Natural killer cell (primary cell): ENCODE measurements at regions not wholly inside any gene's neighbourhood (a gene's known extent, or its start where the extent isn't known, plus 50 kb on each side); places are given as distances from the start of the nearest gene placed in this dataset.
"Not testable (repeated sequence)": the region's sequence is repeated elsewhere in the genome, so short reads cannot be mapped to it uniquely, and the experiment has no call there.

Experiments used
- ATAC-seq, 3 donors: fragments of 150-1000 bp in 2 of 3; fragments of 200-7000 bp in 1 of 3; cut with Tn5 transposase; 1 replicate in 1 of 3; 2 replicates in 2 of 3; pipeline ENCODE4 v1.10.0; 2021; ENCODE audit warnings: mild to moderate bottlenecking in 2 of 3, moderate library complexity in 2 of 3
- DNase-seq, 2 donors: peaks; one replicate each; pipeline versions ENCODE4 v3.0.0 to v3.0.0-alpha.2; 2013 to 2021; ENCODE audit warnings: mixed read lengths in 1 of 2
- H3K27ac ChIP-seq: one replicate; pipeline ENCODE4 v1.5.1; 2013; ENCODE audit warnings: mild to moderate bottlenecking, low read length
- H3K27me3 ChIP-seq: one replicate; pipeline ENCODE4 v1.6.1; 2013; ENCODE audit warnings: low read length; ENCODE audit not compliant: control insufficient read depth, insufficient read depth
- H3K36me3 ChIP-seq: one replicate; pipeline ENCODE4 v1.6.1; 2013; ENCODE audit warnings: low read length; ENCODE audit not compliant: control insufficient read depth, insufficient read depth
- H3K4me1 ChIP-seq: one replicate; pipeline ENCODE4 v1.6.1; 2013; ENCODE audit warnings: low read length; ENCODE audit not compliant: control insufficient read depth, insufficient read depth
- H3K4me3 ChIP-seq: one replicate; pipeline ENCODE4 v1.5.1; 2013; ENCODE audit warnings: low read length
- H3K9me3 ChIP-seq: one replicate; pipeline ENCODE4 v1.6.1; 2013; ENCODE audit warnings: low read length; ENCODE audit not compliant: control insufficient read depth, insufficient read depth
- H3K27ac Mint-ChIP-seq, 2 donors: one replicate each; pipeline ENCODE4 v1.8.0; 2022; ENCODE audit warnings: mild to moderate bottlenecking in 2 of 2, mixed read lengths in 2 of 2, moderate library complexity in 1 of 2
- H3K27me3 Mint-ChIP-seq, 2 donors: one replicate each; pipeline ENCODE4 v1.8.0; 2022; ENCODE audit warnings: low read depth in 2 of 2, mixed read lengths in 2 of 2
- H3K36me3 Mint-ChIP-seq: one replicate; pipeline ENCODE4 v1.8.0; 2022; ENCODE audit warnings: mixed read lengths
- H3K4me1 Mint-ChIP-seq, 2 donors: one replicate each; pipeline ENCODE4 v1.8.0; 2022; ENCODE audit warnings: mixed read lengths in 2 of 2
- H3K4me3 Mint-ChIP-seq: one replicate; pipeline ENCODE4 v1.8.0; 2022; ENCODE audit warnings: mild to moderate bottlenecking, moderate library complexity, mixed read lengths
- H3K9me3 Mint-ChIP-seq, 2 donors: one replicate each; pipeline ENCODE4 v1.8.0; 2022; ENCODE audit warnings: mixed read lengths in 2 of 2
- WGBS: methylation state at CpG from one replicate; pipeline ENCODE4 v1.1.7; 2013; ENCODE audit warnings: missing lambda C conversion rate; ENCODE audit not compliant: insufficient coverage; 5-methylcytosine and 5-hydroxymethylcytosine counted together
- intact Hi-C: fragments of 100-400 bp; cut with micrococcal nuclease; formaldehyde crosslinking; loops from one replicate; pipeline ENCODE4 v1.14.2; 2022
- TF ChIP-seq, protein P1 (sequence below): fragments of 200-600 bp; IDR thresholded peaks from one replicate; pipeline ENCODE4 v1.8.0; 2022; ENCODE audit warnings: antibody characterized with exemption

DNA sequence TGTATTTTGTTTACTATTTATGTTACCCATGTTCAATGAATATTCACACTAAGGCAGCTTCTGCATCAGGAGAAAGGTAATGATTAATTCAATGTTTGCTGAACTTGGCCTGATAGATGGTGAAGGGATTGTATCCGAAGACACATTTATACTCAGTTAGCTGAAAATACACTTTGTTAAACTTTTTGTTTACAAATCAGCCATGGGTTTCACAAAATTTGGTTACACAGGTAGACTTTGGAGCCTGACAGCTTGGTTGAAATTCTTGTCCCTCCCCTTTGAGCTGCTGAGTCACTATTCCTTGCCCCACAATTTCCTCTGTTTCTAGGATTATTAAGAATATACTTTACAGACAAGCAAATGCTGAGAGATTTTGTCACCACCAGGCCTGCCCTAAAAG lies 162.6 kb downstream of the PPP1R3A start:
- H3K4me1 ChIP-seq, result no peaks in the 10 kb centered on the region
- no CpG with 5 or more reads among the region's 1 CpG for WGBS
- H3K27me3 ChIP-seq, result no peaks in the 10 kb centered on the region
- H3K36me3 ChIP-seq, result no peaks in the 10 kb centered on the region
- no peaks in the 10 kb centered on the region for H3K4me1 Mint-ChIP-seq
- no peak for ATAC-seq
- H3K27ac Mint-ChIP-seq, result no peak overlapping the region
- no peak overlapping the region for H3K4me3 Mint-ChIP-seq
- H3K9me3 Mint-ChIP-seq, result peaks cover 4 to 9% of the 10 kb centered on the region in 2 donors
- no peaks in the 10 kb centered on the region for H3K27me3 Mint-ChIP-seq
- H3K27ac ChIP-seq, result no peak overlapping the region
- H3K36me3 Mint-ChIP-seq, result no peaks in the 10 kb centered on the region
- intact Hi-C loops, result no loop called here
- no peak for DNase-seq
- H3K9me3 ChIP-seq, result peaks cover 2% of the 10 kb centered on the region
- TF ChIP-seq, protein P1, sequence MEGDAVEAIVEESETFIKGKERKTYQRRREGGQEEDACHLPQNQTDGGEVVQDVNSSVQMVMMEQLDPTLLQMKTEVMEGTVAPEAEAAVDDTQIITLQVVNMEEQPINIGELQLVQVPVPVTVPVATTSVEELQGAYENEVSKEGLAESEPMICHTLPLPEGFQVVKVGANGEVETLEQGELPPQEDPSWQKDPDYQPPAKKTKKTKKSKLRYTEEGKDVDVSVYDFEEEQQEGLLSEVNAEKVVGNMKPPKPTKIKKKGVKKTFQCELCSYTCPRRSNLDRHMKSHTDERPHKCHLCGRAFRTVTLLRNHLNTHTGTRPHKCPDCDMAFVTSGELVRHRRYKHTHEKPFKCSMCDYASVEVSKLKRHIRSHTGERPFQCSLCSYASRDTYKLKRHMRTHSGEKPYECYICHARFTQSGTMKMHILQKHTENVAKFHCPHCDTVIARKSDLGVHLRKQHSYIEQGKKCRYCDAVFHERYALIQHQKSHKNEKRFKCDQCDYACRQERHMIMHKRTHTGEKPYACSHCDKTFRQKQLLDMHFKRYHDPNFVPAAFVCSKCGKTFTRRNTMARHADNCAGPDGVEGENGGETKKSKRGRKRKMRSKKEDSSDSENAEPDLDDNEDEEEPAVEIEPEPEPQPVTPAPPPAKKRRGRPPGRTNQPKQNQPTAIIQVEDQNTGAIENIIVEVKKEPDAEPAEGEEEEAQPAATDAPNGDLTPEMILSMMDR, result no peak
- no peak overlapping the region for H3K4me3 ChIP-seq

DNA sequence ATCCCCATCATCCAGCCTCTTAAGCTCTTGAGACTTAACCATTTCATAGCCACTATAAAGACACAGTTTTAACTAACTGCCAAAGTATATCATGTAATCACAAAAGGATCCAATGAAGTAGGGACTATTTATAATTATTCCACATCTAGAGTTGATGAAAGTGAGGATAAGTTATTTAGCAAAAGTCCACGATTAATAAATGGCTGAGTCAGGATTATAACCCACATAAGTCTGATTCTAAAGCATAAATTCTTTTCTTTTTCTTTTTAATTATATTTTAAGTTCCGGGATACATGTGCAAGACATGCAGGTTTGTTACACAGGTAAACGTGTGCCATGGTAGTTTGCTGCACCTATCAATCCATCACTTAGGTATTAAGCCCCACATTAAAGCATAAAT lies 166.1 kb downstream of the PPP1R3A start:
- TF ChIP-seq, protein P1, result no peak
- no peaks in the 10 kb centered on the region for H3K27me3 ChIP-seq
- peaks cover 2% of the 10 kb centered on the region for H3K9me3 ChIP-seq
- Mint-ChIP-seq H3K4me1 (no peaks in the 10 kb centered on the region), H3K9me3 (peaks cover 4 to 10% of the 10 kb centered on the region in 2 donors), H3K27ac (no peak overlapping the region), H3K36me3 (no peaks in the 10 kb centered on the region), H3K4me3 (no peak overlapping the region), H3K27me3 (no peaks in the 10 kb centered on the region)
- H3K4me3 ChIP-seq, result no peak overlapping the region
- DNase-seq (no peak), ATAC-seq (no peak)
- H3K36me3 ChIP-seq, result no peaks in the 10 kb centered on the region
- H3K27ac ChIP-seq, result no peak overlapping the region
- 75% methylated on average over 2 of the region's 3 CpGs for WGBS
- no peaks in the 10 kb centered on the region for H3K4me1 ChIP-seq
- intact Hi-C loops, result no loop called here

DNA sequence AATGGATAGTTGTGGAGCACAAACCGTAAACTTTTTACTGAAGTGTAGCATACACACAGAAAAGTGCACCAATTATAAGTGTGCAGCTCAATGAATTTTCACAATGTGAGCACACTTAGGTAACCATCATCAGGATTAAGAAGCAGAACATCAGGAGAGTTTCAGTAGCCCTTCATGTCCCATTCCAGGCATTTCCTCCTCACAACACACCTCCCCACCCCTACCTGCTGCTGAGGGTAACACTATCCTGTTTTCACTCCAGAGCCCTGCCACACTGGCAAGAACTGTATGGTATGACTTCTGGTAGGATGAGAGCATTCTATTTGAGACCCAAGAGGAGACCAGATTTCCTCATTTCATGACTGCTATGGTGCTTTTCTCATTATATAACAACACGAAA lies 166.5 kb downstream of the PPP1R3A start:
- no peaks in the 10 kb centered on the region for H3K27me3 Mint-ChIP-seq
- peaks cover 2 to 7% of the 10 kb centered on the region in 2 donors for H3K9me3 Mint-ChIP-seq
- no peak overlapping the region for H3K4me3 Mint-ChIP-seq
- Histone ChIP-seq H3K27me3 (no peaks in the 10 kb centered on the region), H3K4me3 (no peak overlapping the region), H3K36me3 (no peaks in the 10 kb centered on the region), H3K4me1 (no peaks in the 10 kb centered on the region), H3K27ac (no peak overlapping the region), H3K9me3 (peaks cover 2% of the 10 kb centered on the region)
- DNase-seq, result no peak
- no peaks in the 10 kb centered on the region for H3K4me1 Mint-ChIP-seq
- TF ChIP-seq, protein P1, result no peak
- ATAC-seq, result no peak
- intact Hi-C loops, result no loop called here
- H3K36me3 Mint-ChIP-seq, result no peaks in the 10 kb centered on the region
- WGBS, result 54% methylated on average over 2 of the region's 2 CpGs
- no peak overlapping the region for H3K27ac Mint-ChIP-seq

DNA sequence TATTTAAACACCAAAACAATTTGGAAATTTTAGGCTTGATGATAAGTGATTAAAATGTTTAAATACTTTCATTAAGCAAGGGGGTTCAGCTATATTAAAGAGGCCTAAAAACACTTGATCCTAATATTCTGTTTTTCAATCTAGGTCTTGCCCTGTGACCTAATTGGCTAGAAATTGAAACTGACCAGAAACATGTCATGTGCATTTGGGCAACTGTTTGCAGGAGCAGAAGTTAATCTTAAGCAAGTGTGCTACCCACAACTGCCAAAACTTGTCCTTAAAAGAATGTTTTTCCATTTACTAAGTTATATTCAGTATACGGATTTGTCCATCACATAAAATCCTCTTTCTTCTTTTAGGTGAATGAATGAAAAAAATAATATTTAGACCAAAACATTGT lies 167.3 kb downstream of the PPP1R3A start:
- Mint-ChIP-seq H3K4me1 (no peaks in the 10 kb centered on the region), H3K4me3 (no peak overlapping the region), H3K36me3 (no peaks in the 10 kb centered on the region), H3K27me3 (no peaks in the 10 kb centered on the region), H3K9me3 (peaks cover 2 to 7% of the 10 kb centered on the region in 2 donors), H3K27ac (no peak overlapping the region)
- TF ChIP-seq, protein P1, result no peak
- Histone ChIP-seq H3K4me3 (no peak overlapping the region), H3K36me3 (no peaks in the 10 kb centered on the region), H3K27me3 (no peaks in the 10 kb centered on the region), H3K4me1 (no peaks in the 10 kb centered on the region), H3K9me3 (peaks cover 2% of the 10 kb centered on the region), H3K27ac (no peak overlapping the region)
- ATAC-seq, result no peak
- whole genome bisulfite sequencing, result no CpG with 5 or more reads among the region's 1 CpG
- intact Hi-C loops, result no loop called here
- no peak for DNase-seq

DNA sequence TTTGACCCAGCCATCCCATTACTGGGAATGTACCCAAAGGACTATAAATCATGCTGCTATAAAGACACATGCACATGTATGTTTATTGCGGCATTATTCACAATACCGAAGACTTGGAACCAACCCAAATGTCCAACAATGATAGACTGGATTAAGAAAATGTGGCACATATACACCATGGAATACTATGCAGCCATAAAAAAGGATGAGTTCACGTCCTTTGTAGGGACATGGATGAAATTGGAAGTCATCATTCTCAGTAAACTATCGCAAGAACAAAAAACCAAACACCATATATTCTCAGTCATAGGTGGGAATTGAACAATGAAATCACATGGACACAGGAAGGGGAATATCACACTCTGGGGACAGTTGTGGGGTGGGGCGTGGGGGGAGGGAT lies 170.4 kb downstream of the PPP1R3A start:
- H3K9me3 Mint-ChIP-seq, H3K4me1 ChIP-seq, H3K4me3 ChIP-seq, intact Hi-C loops, H3K9me3 ChIP-seq, H3K36me3 ChIP-seq, H3K36me3 Mint-ChIP-seq, H3K27me3 ChIP-seq, ATAC-seq, DNase-seq, H3K27ac ChIP-seq, H3K27ac Mint-ChIP-seq, H3K4me3 Mint-ChIP-seq, H3K4me1 Mint-ChIP-seq, H3K27me3 Mint-ChIP-seq: not testable (repeated sequence)
- 67% methylated on average over 1 of the region's 5 CpGs for WGBS
